DND-41 (cell line): ENCODE measurements at regions not wholly inside any gene's neighbourhood (a gene's known extent, or its start where the extent isn't known, plus 50 kb on each side); places are given as distances from the start of the nearest gene placed in this dataset.

Source experiments
- ATAC-seq: fragments of 200-7000 bp; cut with Tn5 transposase; 3 replicates; pipeline ENCODE4 v1.9.1; 2021; ENCODE audit warnings: low read depth; ENCODE audit not compliant: insufficient read depth
- DNase-seq: peaks from one replicate; pipeline ENCODE4 v3.0.0-alpha.2; 2020
- H2AFZ ChIP-seq: 2 replicates; pipeline ENCODE4 v1.6.0; 2012; ENCODE audit warnings: low read depth, low read length
- H3K27ac ChIP-seq: 2 replicates; pipeline ENCODE4 v1.5.1; 2012; ENCODE audit warnings: low read length, inconsistent platforms
- H3K27me3 ChIP-seq: fragments of 200-600 bp; sonication (generic); 2 replicates; pipeline ENCODE4 v1.6.0; 2012; ENCODE audit warnings: low read length, mild to moderate bottlenecking, inconsistent platforms; ENCODE audit not compliant: insufficient read depth, poor library complexity
- H3K36me3 ChIP-seq: 2 replicates; pipeline ENCODE4 v1.5.1; 2012; ENCODE audit warnings: low read length, inconsistent platforms; ENCODE audit not compliant: insufficient read depth
- H3K4me1 ChIP-seq: 2 replicates; pipeline ENCODE4 v1.5.1; 2012; ENCODE audit warnings: mild to moderate bottlenecking, low read length; ENCODE audit not compliant: insufficient read depth
- H3K4me2 ChIP-seq: 2 replicates; pipeline ENCODE4 v1.6.0; 2012; ENCODE audit warnings: mild to moderate bottlenecking, moderate library complexity, low read length, inconsistent platforms; ENCODE audit not compliant: insufficient read depth
- H3K4me3 ChIP-seq, 2 experiments: fragments of 200-600 bp in 1 of 2; shearing (Covaris generic) in 1 of 2; 2 replicates each; pipeline ENCODE4 v1.5.1; 2012 to 2016; ENCODE audit warnings: inconsistent platforms in 2 of 2, low read length in 2 of 2, mild to moderate bottlenecking in 2 of 2, low read depth in 1 of 2, moderate library complexity in 1 of 2
- H3K79me2 ChIP-seq: 2 replicates; pipeline ENCODE4 v1.6.0; 2012; ENCODE audit warnings: low read length, inconsistent platforms; ENCODE audit not compliant: insufficient read depth
- H3K9ac ChIP-seq: 2 replicates; pipeline ENCODE4 v1.6.0; 2012; ENCODE audit warnings: low read depth, mild to moderate bottlenecking, inconsistent platforms, low read length, moderate library complexity
- H3K9me3 ChIP-seq: 2 replicates; pipeline ENCODE4 v1.5.1; 2012; ENCODE audit warnings: low read length, moderate library complexity, mild to moderate bottlenecking, inconsistent platforms; ENCODE audit not compliant: insufficient read depth, severe bottlenecking
- H4K20me1 ChIP-seq: 2 replicates; pipeline ENCODE4 v1.6.0; 2012; ENCODE audit warnings: low read length; ENCODE audit not compliant: insufficient read depth
- EZH2 ChIP-seq: IDR thresholded peaks from 3 replicates; pipeline ENCODE4 v1.6.1; 2012; ENCODE audit warnings: borderline replicate concordance, low read depth, mild to moderate bottlenecking, moderate library complexity, low read length, inconsistent platforms; ENCODE audit not compliant: severe bottlenecking
- TF ChIP-seq, protein P1 (sequence below): IDR thresholded peaks from 2 replicates; pipeline ENCODE4 v1.5.1; 2012; ENCODE audit warnings: borderline replicate concordance, low read length, moderate library complexity, mild to moderate bottlenecking; ENCODE audit not compliant: poor library complexity, severe bottlenecking; ENCODE audit errors: extremely low read depth

- Histone ChIP-seq H3K4me3 (no peak overlapping the region), H3K27ac (no peak overlapping the region), H3K36me3 (no peaks in the 10 kb centered on the region), H2AFZ (no peak overlapping the region), H3K79me2 (no peaks in the 10 kb centered on the region), H3K9me3 (no peaks in the 10 kb centered on the region), H3K4me2 (no peak overlapping the region), H3K4me1 (no peaks in the 10 kb centered on the region), H4K20me1 (no peaks in the 10 kb centered on the region), H3K27me3 (no peaks in the 10 kb centered on the region), H3K9ac (no peak overlapping the region)
- ATAC-seq (no peak), DNase-seq (no peak)
- TF ChIP-seq, protein P1, sequence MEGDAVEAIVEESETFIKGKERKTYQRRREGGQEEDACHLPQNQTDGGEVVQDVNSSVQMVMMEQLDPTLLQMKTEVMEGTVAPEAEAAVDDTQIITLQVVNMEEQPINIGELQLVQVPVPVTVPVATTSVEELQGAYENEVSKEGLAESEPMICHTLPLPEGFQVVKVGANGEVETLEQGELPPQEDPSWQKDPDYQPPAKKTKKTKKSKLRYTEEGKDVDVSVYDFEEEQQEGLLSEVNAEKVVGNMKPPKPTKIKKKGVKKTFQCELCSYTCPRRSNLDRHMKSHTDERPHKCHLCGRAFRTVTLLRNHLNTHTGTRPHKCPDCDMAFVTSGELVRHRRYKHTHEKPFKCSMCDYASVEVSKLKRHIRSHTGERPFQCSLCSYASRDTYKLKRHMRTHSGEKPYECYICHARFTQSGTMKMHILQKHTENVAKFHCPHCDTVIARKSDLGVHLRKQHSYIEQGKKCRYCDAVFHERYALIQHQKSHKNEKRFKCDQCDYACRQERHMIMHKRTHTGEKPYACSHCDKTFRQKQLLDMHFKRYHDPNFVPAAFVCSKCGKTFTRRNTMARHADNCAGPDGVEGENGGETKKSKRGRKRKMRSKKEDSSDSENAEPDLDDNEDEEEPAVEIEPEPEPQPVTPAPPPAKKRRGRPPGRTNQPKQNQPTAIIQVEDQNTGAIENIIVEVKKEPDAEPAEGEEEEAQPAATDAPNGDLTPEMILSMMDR = no peak
- no peak for TF ChIP-seq EZH2
These were observed 2020.9 kb downstream of the MAT2B start for GRCh38 chr5:165526357-165526756.

GRCh38 chr5:165527577-165527976, 2022.2 kb downstream of the MAT2B start:
- H3K4me2 ChIP-seq = no peak overlapping the region
- H3K79me2 ChIP-seq = no peaks in the 10 kb centered on the region
- no peak for TF ChIP-seq EZH2
- TF ChIP-seq, protein P1 = no peak
- H3K9me3 ChIP-seq = no peaks in the 10 kb centered on the region
- no peak for ATAC-seq
- no peak overlapping the region for H3K27ac ChIP-seq
- no peak overlapping the region for H3K4me3 ChIP-seq
- no peaks in the 10 kb centered on the region for H4K20me1 ChIP-seq
- no peaks in the 10 kb centered on the region for H3K36me3 ChIP-seq
- H2AFZ ChIP-seq = no peak overlapping the region
- no peaks in the 10 kb centered on the region for H3K4me1 ChIP-seq
- no peak for DNase-seq
- H3K9ac ChIP-seq = no peak overlapping the region
- H3K27me3 ChIP-seq = no peaks in the 10 kb centered on the region

DNA sequence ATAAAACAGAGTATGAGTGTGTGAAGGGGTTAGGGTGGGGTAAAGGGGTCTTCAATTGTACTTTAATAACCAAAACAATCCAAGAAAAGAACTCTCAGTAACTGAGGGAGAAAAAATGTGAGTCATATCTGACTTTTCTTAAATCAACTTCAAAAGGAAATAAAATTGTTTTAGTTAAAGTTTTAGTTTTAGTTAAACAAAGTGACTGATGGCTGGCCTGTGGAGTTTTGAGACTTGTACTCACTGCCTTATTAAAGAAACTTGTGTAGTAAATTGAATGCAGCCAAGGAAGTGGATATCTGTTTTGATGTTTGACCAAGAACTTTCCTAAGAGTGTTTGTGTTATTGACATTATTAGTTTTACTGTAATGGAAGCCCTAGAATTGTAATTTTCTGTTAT, 2032.6 kb downstream of the MAT2B start:
- ATAC-seq (no peak), DNase-seq (no peak)
- no peaks in the 10 kb centered on the region for H3K4me1 ChIP-seq
- H3K4me2 ChIP-seq = no peak overlapping the region
- no peaks in the 10 kb centered on the region for H3K36me3 ChIP-seq
- no peak overlapping the region for H3K9ac ChIP-seq
- no peak overlapping the region for H3K4me3 ChIP-seq
- H3K27ac ChIP-seq = no peak overlapping the region
- no peak overlapping the region for H2AFZ ChIP-seq
- TF ChIP-seq, protein P1 = no peak
- TF ChIP-seq EZH2 = no peak
- peaks cover under 1% of the 10 kb centered on the region for H3K9me3 ChIP-seq
- H3K79me2 ChIP-seq = no peaks in the 10 kb centered on the region
- H4K20me1 ChIP-seq = no peaks in the 10 kb centered on the region
- H3K27me3 ChIP-seq = no peaks in the 10 kb centered on the region

GRCh38 chr5:165559645-165560044, 2054.2 kb downstream of the MAT2B start:
- H3K4me3 ChIP-seq = no peak overlapping the region
- ATAC-seq (no peak), DNase-seq (no peak)
- H3K4me2 ChIP-seq = no peak overlapping the region
- peaks cover 4% of the 10 kb centered on the region for H3K4me1 ChIP-seq
- TF ChIP-seq, protein P1 = no peak
- TF ChIP-seq EZH2 = no peak
- no peak overlapping the region for H2AFZ ChIP-seq
- no peaks in the 10 kb centered on the region for H3K9me3 ChIP-seq
- no peaks in the 10 kb centered on the region for H3K27me3 ChIP-seq
- no peak overlapping the region for H3K9ac ChIP-seq
- H3K27ac ChIP-seq = no peak overlapping the region
- H3K79me2 ChIP-seq = no peaks in the 10 kb centered on the region
- no peaks in the 10 kb centered on the region for H3K36me3 ChIP-seq
- no peaks in the 10 kb centered on the region for H4K20me1 ChIP-seq
